ENCODE measurements at regions not wholly inside any gene's neighbourhood (a gene's known extent, or its start where the extent isn't known, plus 50 kb on each side); places are given as distances from the start of the nearest gene placed in this dataset.
A peak's percentile ranks its signal among the peaks of the same experiment; 100 is the strongest.

DNA sequence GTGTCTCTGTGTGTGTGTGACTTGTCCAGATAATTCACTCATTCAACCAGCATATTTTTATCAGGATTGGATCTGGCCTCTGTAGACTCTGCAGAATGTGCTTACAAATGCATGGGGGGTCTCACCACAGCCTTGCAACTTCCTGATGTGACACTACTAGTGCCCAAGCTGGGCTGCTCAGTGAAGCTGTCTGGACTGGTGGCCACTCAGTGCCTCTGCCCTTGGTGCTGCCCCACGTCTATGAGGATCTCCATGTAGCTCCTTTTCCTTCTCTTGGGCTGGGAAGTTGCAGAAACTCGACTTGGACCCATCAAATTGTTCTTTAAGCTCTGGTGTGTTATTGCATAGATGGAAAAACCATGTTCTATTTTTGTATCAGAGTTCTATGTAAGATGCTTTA, 75.8 kb downstream of the NRN1 start:
- no peak for TF ChIP-seq SP2 (IDR thresholded peaks at IDR 0.05; ENCODE audit: extremely low read depth, low read depth, low read length, poor library complexity, severe bottlenecking)
- TF ChIP-seq CBFB (CRISPR knock-in tag; IDR thresholded peaks at IDR 0.05), result no peak
- TF ChIP-seq MBD2 (IDR thresholded peaks at IDR 0.05; ENCODE audit: borderline replicate concordance, low read depth), result no peak
- TF ChIP-seq MYBL2 (IDR thresholded peaks at IDR 0.05; ENCODE audit: low read depth), result no peak
- no peak for TF ChIP-seq MYBL2 (CRISPR knock-in tag; IDR thresholded peaks at IDR 0.05; ENCODE audit: borderline replicate concordance)
- no peak for TF ChIP-seq TEAD2 (tag; IDR thresholded peaks at IDR 0.05)
- BruUV-seq (replicated peaks), result no TSS peak
- POLR2A ChIA-PET, result interaction anchor here (0.7 kb wide), 1 partner anchor 15 kb away, joined by 3 read pairs; no protein-coding TSS in a partner anchor

DNA sequence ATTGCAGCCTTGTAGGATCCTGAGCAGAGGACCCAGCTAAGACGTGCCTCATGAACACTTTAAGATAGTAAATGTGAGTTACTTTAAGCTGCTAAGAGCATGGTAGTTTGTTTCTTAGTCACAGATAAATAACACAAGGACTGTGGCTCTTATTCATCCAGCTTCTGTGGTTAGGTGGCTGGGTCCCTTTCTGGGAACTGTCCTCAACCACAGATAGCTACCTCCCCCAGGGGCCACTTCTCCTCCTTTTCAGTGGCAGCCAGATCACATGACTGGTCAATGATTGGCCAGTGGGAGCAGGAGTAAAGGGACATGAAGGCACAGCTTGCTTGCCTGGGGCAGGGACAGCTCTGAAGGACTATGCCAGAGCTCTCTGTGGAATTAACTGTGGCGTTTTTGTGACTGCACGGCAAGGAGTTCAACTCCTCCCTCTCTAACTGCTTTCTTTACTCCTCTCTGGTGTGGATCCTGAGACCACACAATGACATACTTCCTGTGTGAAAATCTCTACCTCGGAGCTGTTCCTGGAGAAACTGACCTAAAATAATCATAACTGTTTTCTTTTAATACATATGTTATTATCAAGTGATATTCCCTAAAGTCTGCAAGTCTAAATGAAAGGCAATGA, 76.5 kb downstream of the NRN1 start:
- Histone ChIP-seq H3K9me3 (replicated peaks; ENCODE audit: control insufficient read depth, insufficient read depth, low read depth, low read length) (no peaks in the 10 kb centered on the region), H4K20me1 (replicated peaks; ENCODE audit: control insufficient read depth, insufficient read depth, low read length) (no peaks in the 10 kb centered on the region), H3K4me2 (ENCODE audit: insufficient read depth, low read length) (no peak overlapping the region), H3K9me1 (ENCODE audit: control insufficient read depth, insufficient read depth, low read length) (no peaks in the 10 kb centered on the region), H3K4me1 (replicated peaks in 1 of 2; ENCODE audit: control insufficient read depth in 2 of 2, insufficient read depth in 2 of 2, low read length in 2 of 2) (no peaks in the 10 kb centered on the region), H3K79me2 (ENCODE audit: control insufficient read depth, insufficient read depth, low read length) (no peaks in the 10 kb centered on the region), H3K27me3 (ENCODE audit: control insufficient read depth in 2 of 2, insufficient read depth in 2 of 2, low read length in 2 of 2) (no peaks in the 10 kb centered on the region; a peak in 1 of 5 replicates), H3K9ac (ENCODE audit: insufficient read depth in 1 of 2, low read depth in 2 of 2, low read length in 2 of 2) (no peak overlapping the region), H3K36me3 (ENCODE audit: control insufficient read depth, insufficient read depth, low read length) (no peaks in the 10 kb centered on the region), H2AFZ (ENCODE audit: low read depth, low read length) (no peak overlapping the region), H3K27ac (ENCODE audit: extremely low read depth, low read depth, low read length) (no peak overlapping the region), H3K4me3 (no peak overlapping the region)
- ChIA-PET CTCF (ENCODE audit: low intra/inter-chr PET ratio) (no interaction called here), POLR2A (interaction anchor here (0.6 kb wide), 1 partner anchor 381 kb away, joined by 3 read pairs; no protein-coding TSS in a partner anchor)
- FAIRE-seq (no peak), DNase-seq (ENCODE audit: extremely low read depth in 1 of 4, low spot score in 3 of 4) (no peak), ATAC-seq (no peak)
- no TSS peak for BruUV-seq (replicated peaks)
- intact Hi-C loops (cut with micrococcal nuclease), result no loop called here
- WGBS (ENCODE audit: insufficient coverage, low coverage, missing lambda C conversion rate), result 2% methylated on average over 4 of the region's 4 CpGs
- TF ChIP-seq MAFG (tag; conservative IDR thresholded peaks at IDR 0.05) (no peak), ZNF551 (CRISPR knock-in tag; IDR thresholded peaks at IDR 0.05) (no peak), SREBF1 (IDR thresholded peaks at IDR 0.05; ENCODE audit: borderline replicate concordance, low read depth, low read length) (no peak), RBM14 (IDR thresholded peaks at IDR 0.05; ENCODE audit: borderline replicate concordance, insufficient read depth, low read depth, low read length) (no peak), FOXJ3 (CRISPR knock-in tag; IDR thresholded peaks at IDR 0.05) (no peak), KDM5B (IDR thresholded peaks at IDR 0.05; ENCODE audit: insufficient replicate concordance, low read depth, low read length) (no peak)
- TF ChIP-seq, protein P1, sequence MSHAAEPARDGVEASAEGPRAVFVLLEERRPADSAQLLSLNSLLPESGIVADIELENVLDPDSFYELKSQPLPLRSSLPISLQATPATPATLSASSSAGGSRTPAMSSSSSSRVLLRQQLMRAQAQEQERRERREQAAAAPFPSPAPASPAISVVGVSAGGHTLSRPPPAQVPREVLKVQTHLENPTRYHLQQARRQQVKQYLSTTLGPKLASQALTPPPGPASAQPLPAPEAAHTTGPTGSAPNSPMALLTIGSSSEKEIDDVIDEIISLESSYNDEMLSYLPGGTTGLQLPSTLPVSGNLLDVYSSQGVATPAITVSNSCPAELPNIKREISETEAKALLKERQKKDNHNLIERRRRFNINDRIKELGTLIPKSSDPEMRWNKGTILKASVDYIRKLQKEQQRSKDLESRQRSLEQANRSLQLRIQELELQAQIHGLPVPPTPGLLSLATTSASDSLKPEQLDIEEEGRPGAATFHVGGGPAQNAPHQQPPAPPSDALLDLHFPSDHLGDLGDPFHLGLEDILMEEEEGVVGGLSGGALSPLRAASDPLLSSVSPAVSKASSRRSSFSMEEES (CRISPR knock-in tag; IDR thresholded peaks at IDR 0.05), result peak; percentile 75
- in situ Hi-C loops (cut with MboI), result no loop called here

More for the DNA sequence above, 75.8 kb downstream of the NRN1 start:
- in situ Hi-C loops (cut with MboI), result no loop called here
- Histone ChIP-seq H3K4me3 (no peak overlapping the region), H3K79me2 (ENCODE audit: control insufficient read depth, insufficient read depth, low read length) (no peaks in the 10 kb centered on the region), H3K4me2 (ENCODE audit: insufficient read depth, low read length) (no peak overlapping the region), H3K27ac (ENCODE audit: extremely low read depth, low read depth, low read length) (no peak overlapping the region), H3K9me3 (replicated peaks; ENCODE audit: control insufficient read depth, insufficient read depth, low read depth, low read length) (no peaks in the 10 kb centered on the region), H3K4me1 (replicated peaks in 1 of 2; ENCODE audit: control insufficient read depth in 2 of 2, insufficient read depth in 2 of 2, low read length in 2 of 2) (no peaks in the 10 kb centered on the region), H3K36me3 (ENCODE audit: control insufficient read depth, insufficient read depth, low read length) (no peaks in the 10 kb centered on the region), H3K27me3 (ENCODE audit: control insufficient read depth in 2 of 2, insufficient read depth in 2 of 2, low read length in 2 of 2) (no peaks in the 10 kb centered on the region; a peak in 1 of 5 replicates), H2AFZ (ENCODE audit: low read depth, low read length) (no peak overlapping the region), H3K9me1 (ENCODE audit: control insufficient read depth, insufficient read depth, low read length) (no peaks in the 10 kb centered on the region), H3K9ac (ENCODE audit: insufficient read depth in 1 of 2, low read depth in 2 of 2, low read length in 2 of 2) (no peak overlapping the region), H4K20me1 (replicated peaks; ENCODE audit: control insufficient read depth, insufficient read depth, low read length) (no peaks in the 10 kb centered on the region)
- ATAC-seq (no peak), DNase-seq (ENCODE audit: extremely low read depth in 1 of 4, low spot score in 3 of 4) (no peak), FAIRE-seq (no peak)
- 0% methylated on average over 2 of the region's 2 CpGs for WGBS (ENCODE audit: insufficient coverage, low coverage, missing lambda C conversion rate)
- intact Hi-C loops (cut with micrococcal nuclease), result no loop called here
- CTCF ChIA-PET (ENCODE audit: low intra/inter-chr PET ratio), result no interaction called here

All from K562 (cell line).